Neural progenitor cell (in vitro differentiated cells): ENCODE measurements at regions not wholly inside any gene's neighbourhood (a gene's known extent, or its start where the extent isn't known, plus 50 kb on each side); places are given as distances from the start of the nearest gene placed in this dataset.

Experiments used
- CTCF ChIP-seq: fragments of 200-600 bp; sonication (generic); IDR thresholded peaks from 2 replicates; pipeline ENCODE4 v1.5.1; 2017; ENCODE audit warnings: antibody characterized with exemption, mild to moderate bottlenecking
- EZH2phosphoT487 ChIP-seq: fragments of 200-600 bp; sonication (generic); IDR thresholded peaks from 2 replicates; pipeline ENCODE4 v1.6.1; 2017; ENCODE audit warnings: antibody characterized with exemption

GRCh38 chr12:63304887-63305316 is 153.9 kb upstream of the AVPR1A start:
- no peak for TF ChIP-seq CTCF
- no peak for TF ChIP-seq EZH2phosphoT487
